ENCODE measurements at regions not wholly inside any gene's neighbourhood (a gene's known extent, or its start where the extent isn't known, plus 50 kb on each side); places are given as distances from the start of the nearest gene placed in this dataset.
"Not testable (repeated sequence)": the region's sequence is repeated elsewhere in the genome, so short reads cannot be mapped to it uniquely, and the experiment has no call there.

DNA sequence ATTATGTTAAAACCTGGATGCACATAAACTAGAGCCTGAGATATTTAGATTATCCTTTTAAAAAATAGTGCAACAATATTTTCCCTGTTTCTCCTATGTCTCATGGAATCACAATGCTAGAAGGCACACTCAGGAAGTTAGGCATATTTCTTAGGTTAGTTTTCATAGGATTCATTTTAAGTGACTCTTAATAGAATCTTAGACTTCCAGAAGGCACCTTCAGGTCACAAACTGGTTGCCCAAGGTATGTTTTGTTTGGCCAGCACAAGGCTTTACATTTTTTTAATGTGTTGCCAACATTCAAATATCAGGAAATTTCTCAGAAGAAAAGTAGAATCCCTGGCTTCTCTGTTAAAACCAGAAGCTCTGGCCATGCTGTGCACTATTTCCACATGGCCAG is 129.3 kb downstream of the LNPK start:
- DNase-seq = no peak

GRCh38 chr2:175872005-175872348 is 130.1 kb downstream of the LNPK start:
- no peak for DNase-seq

DNA sequence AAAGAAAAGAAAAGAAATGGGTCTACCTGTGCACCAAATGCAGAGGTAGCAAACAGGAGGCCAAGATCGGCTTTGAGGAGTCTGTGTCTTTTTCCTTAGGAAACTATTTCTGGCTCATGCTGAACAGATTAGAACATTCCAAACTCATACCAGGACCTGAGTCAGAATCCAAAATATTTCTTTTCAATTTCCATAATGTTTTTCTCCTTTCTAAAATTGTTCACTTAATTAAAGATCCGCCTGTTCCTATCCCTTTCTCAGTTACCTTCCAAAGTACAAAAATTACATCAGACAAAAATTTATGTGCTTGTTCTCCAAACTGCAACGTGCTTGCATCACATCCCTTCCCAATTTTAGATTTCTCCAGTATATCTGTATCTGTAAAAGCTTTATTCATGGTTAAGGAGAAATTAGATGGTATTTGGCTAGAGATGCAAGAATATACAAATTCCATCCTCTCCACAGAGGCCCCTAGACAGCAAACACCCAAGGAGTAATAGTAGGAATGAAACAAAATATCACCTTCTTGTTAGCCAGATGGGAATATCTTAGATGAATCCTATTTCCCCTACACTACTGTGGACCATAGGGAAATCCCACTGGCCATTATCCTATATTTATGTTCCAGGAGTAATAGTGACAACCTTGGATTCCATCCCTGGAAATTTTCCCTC is 130.6 kb downstream of the LNPK start:
- no peak for DNase-seq

DNA sequence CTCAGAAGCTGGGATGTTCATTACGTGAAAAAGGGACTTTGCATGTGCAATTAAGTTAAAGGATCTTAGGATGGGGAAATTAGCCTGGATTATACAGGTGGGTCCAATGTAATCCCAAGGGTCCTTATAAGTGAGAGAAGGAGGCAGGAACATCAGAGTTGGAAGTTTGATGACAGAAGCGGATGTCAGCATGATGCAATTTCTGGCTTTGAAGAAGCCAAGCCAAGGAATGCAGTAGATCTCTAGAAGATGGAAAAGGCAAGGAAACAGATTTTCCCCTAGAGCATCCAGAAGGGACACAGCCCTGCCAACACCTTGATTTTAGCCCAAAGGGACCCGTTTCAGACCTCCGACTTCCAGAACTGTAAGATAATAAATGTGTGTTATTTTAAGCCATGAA is 136.4 kb downstream of the LNPK start:
- no peak for DNase-seq

- no peak for DNase-seq
These were observed 137.8 kb downstream of the LNPK start for GRCh38 chr2:175864137-175864850.

- no peak for DNase-seq
These were observed 140.1 kb downstream of the LNPK start for GRCh38 chr2:175861958-175862357.

DNA sequence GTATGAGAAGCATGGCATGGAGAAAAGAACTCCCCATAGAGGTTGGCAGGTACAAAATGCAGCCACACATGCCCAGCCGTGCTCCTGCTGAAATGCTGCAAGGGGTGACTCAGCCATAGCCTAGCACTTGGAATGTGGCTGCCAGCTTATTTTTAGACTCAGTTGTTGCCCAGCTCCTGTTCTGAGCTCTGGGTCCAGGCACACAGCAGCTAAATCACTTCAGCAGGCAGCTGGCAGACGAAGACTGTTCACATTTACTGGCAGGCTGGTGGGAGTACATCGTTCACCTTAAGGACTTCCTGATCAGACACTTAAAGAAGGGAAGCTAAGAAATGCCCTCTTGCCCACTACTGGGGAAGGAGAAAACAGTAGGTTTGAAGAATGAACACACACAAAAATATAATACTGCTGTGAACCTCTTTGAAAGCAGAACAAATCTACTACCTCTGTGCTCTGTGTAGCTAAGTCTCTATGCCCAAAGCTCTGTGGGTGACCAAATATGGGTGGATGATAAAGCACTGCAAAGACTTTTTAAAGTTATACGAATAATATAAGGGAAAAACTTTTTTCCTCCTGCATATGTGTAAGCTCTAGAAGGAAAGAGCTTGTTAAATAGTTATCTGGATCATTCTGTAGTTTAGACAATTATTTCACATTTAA is 146.1 kb downstream of the LNPK start:
- peak; percentile 76 for DNase-seq

DNA sequence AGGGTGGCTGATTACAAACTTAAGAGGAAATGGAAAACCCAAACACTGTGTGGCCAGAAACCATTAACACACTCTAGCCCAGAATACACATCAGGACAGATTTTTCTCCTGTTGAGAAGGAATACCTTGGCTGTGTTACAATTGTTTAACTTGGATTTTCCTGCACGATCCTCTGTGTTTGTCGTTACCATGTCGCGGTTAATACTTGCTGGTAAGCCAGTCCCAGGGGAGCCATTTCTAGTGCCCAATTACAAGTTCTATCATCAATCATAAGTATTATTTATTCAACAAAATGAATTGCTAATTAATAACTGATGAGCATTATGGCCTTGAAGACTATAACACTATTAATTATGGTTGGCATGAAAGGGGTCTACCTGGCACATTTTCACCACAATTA is 146.8 kb downstream of the LNPK start:
- no peak for DNase-seq

GRCh38 chr2:175854665-175855064 is 147.4 kb downstream of the LNPK start:
- peak; percentile 65 for DNase-seq

DNA sequence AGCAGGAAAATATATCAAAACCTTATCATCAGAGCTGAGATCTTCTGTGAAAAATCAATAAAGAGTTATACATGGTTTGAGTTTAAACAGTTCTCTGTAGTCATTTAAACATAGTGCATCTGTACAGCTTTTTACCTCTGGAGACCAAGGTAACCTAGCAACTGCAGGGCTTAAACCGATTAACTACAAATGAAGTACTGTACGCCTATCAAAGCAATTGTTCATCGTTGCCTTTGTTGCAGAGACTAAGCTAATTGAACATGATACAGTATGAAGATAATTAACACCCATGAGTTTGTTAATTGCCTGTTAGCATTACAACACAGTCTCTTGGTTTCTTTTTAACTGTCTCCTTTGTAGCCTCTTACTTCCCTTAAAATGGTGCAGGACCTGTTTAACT is 147.9 kb downstream of the LNPK start:
- DNase-seq = no peak

DNA sequence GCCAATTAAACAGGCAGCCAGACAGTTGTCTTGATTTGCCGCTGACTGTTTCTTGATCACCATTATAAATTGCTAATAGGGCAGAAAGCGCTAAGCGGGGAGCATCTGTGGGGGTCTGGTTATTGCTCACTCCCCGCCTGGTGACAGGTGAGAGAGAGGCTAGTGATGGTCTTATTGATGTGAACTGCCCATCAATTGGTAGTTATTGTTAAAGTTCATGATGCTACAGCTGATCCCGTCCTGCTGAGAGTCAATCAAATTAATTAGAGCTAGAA is 148.5 kb downstream of the LNPK start:
- DNase-seq = no peak

- DNase-seq = no peak
These were observed 149.0 kb downstream of the LNPK start for GRCh38 chr2:175852879-175853615.

DNA sequence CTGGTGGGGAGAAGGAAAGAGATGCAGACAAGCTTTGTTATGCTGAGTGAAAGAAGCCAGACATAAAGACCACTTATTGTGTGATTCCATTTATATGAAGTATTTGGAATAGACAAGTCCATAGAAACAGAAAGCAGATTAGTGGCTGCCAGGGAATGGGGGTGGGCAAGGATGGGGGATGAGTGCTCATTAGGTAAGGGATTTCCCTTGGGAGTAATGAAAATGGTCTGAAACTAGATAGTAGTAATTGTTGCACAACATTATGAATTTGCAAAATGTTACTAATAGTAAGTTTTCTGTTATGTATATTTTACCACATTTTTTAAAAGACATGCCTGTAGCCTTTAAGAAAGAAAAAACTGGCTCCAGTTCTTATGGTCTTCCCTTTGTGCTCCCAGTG is 154.9 kb downstream of the LNPK start:
- DNase-seq = no peak

GRCh38 chr2:175844169-175844568 is 157.9 kb downstream of the LNPK start:
- no peak for DNase-seq

DNA sequence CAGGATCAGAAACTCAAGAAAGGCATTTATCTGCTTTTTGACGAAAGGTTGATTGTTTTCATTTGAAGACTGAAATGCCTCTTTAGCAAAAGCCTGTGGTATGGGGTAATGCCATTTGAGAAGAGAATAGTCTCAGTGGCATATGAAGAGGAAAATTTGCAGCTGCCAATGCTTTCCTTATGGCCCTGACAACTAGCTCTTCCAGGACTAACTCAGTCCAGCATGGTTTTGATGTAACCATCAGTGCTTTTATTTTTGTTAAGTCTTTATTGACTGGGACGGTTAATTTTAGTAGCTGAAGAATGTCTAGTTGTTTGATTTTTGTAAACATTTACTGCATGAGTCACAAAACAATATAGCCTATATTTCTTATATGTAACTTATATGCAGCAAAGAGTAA is 158.4 kb downstream of the LNPK start:
- DNase-seq = no peak

GRCh38 chr2:175842996-175843395 is 159.1 kb downstream of the LNPK start:
- no peak for DNase-seq

- not testable (repeated sequence) for DNase-seq
These were observed 161.3 kb downstream of the LNPK start for GRCh38 chr2:175840765-175841164.

DNA sequence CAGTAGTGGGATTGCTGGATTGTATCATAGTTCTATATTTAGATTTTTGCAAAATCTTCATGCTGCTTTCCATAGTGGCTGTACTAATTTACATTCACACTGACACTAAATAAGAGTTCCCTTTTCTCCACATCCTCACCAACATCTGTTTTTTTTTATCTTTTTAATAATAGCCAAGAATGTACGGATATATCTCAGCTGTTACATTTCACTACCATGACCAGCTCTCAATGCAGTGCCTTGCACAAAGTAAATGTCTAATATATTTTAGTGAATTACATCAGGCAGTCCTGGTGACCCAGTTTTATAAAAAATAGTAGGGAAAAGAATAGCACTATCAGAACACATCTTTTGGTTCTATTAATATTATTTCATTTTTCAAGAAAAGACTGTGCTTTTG is 161.8 kb downstream of the LNPK start:
- DNase-seq = no peak

GRCh38 chr2:175838979-175839378 is 163.1 kb downstream of the LNPK start:
- no peak for DNase-seq

- DNase-seq = no peak
These were observed 165.0 kb downstream of the LNPK start for GRCh38 chr2:175837046-175837445.

DNA sequence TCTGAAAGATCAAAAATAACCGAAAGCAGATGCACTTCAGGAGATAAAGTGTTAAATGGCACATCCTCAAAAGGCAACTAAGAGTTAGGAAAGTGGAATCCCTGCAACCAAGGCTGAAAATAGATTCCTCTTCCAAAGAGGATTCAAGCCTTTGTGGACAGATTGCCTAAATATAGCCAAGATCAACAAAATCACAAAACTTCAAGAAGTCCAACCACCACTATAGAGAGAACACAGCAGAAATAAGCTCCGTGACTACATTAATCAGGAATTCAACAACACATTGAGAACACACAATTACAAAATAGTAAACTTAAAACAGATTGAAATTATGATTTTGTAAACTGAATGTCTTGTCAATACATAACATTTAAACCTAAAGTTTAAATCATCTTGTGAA is 165.7 kb downstream of the LNPK start:
- no peak for DNase-seq

DNA sequence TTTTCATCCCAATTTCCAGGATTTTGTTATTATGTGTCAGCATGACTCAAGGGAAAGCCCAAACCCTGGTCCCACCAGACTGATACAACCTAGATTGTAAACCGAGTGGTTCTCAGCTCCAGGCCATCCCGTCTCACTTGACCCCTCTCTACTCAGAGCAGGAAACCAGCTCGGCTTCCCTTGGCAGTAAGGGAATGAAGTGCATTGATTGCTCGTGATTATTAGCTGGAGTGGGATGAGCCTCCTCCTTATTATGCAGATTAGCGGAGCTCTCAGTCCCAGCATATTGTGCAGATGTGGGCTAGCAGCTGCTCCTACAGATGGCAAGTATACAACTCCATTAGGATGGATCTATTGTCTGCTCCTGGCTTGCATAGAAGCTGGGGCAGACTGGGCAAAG is 167.6 kb downstream of the LNPK start:
- DNase-seq = peak; percentile 21

GRCh38 chr2:175832866-175833265 is 169.2 kb downstream of the LNPK start:
- DNase-seq = no peak

DNA sequence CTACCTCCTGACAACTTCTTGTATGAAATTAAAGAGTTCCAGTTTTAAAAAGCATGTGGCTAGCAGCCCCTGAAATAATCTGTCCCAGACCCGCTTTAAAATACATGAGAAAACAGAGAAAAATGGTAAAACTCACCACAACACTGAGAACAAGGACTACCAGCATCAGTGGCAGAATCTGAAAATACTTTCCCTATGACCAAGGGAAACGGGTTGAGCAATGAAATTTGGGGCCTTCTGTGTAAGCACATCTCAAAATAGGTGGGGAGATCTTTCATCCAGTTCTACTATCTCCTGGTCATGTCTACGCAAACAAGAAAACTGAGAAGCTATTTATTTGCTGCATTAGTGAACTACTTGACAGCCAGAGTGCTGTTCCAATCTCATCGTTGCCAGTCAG is 172.3 kb downstream of the LNPK start:
- DNase-seq = no peak

All from femur (tissue), 1 donor.